ENCODE measurements at regions not wholly inside any gene's neighbourhood (a gene's known extent, or its start where the extent isn't known, plus 50 kb on each side); places are given as distances from the start of the nearest gene placed in this dataset.

GRCh38 chr16:61412562-61412961, 623.7 kb downstream of the CDH8 start:
- no peak for DNase-seq (ENCODE audit: low spot score in 2 of 2)
- WGBS, 2 donors = 88 to 93% methylated on average over 4 of the region's 4 CpGs
- intact Hi-C loops (cut with DNase I; ENCODE audit: low total_unique reads) = no loop called here
- H3K4me3 ChIP-seq (ENCODE audit: low read depth, poor library complexity, severe bottlenecking) = no peak overlapping the region
- TF ChIP-seq CTCF (IDR thresholded peaks at IDR 0.05) = no peak
- TF ChIP-seq POLR2A (IDR thresholded peaks at IDR 0.05) = no peak

- TF ChIP-seq POLR2A (IDR thresholded peaks at IDR 0.05) (no peak), CTCF (IDR thresholded peaks at IDR 0.05) (no peak)
- intact Hi-C loops (cut with DNase I; ENCODE audit: low total_unique reads) = no loop called here
- no peak overlapping the region for H3K4me3 ChIP-seq (ENCODE audit: low read depth, poor library complexity, severe bottlenecking)
- no peak for DNase-seq (ENCODE audit: low spot score in 2 of 2)
Observed at GRCh38 chr16:61409604-61410003, 626.6 kb downstream of the CDH8 start.

- WGBS, 2 donors = 73 to 77% methylated on average over 4 of the region's 4 CpGs
Observed at GRCh38 chr16:61403386-61403785, 632.9 kb downstream of the CDH8 start.

GRCh38 chr16:61391896-61392295, 644.3 kb downstream of the CDH8 start:
- DNase-seq (ENCODE audit: low spot score in 2 of 2) = no peak
- 57 to 60% methylated on average over 4 of the region's 4 CpGs for WGBS, 2 donors
- intact Hi-C loops (cut with DNase I; ENCODE audit: low total_unique reads) = no loop called here
- no peak for TF ChIP-seq POLR2A (IDR thresholded peaks at IDR 0.05)
- H3K4me3 ChIP-seq (ENCODE audit: low read depth, poor library complexity, severe bottlenecking) = no peak overlapping the region

More at GRCh38 chr16:61403386-61403785, 632.9 kb downstream of the CDH8 start:
- no peak overlapping the region for H3K4me3 ChIP-seq (ENCODE audit: low read depth, poor library complexity, severe bottlenecking)
- DNase-seq (ENCODE audit: low spot score in 2 of 2) = no peak
- TF ChIP-seq POLR2A (IDR thresholded peaks at IDR 0.05) (no peak), CTCF (IDR thresholded peaks at IDR 0.05) (no peak)
- intact Hi-C loops (cut with DNase I; ENCODE audit: low total_unique reads) = no loop called here

GRCh38 chr16:61390965-61391637, 645.1 kb downstream of the CDH8 start:
- no peak for TF ChIP-seq CTCF (IDR thresholded peaks at IDR 0.05)
- no peak overlapping the region for H3K4me3 ChIP-seq (ENCODE audit: low read depth, poor library complexity, severe bottlenecking)
- no peak for DNase-seq (ENCODE audit: low spot score in 2 of 2)
- intact Hi-C loops (cut with DNase I; ENCODE audit: low total_unique reads) = no loop called here
- 79% methylated on average over 4 of the region's 4 CpGs for WGBS, 2 donors

- DNase-seq (ENCODE audit: low spot score in 2 of 2) = no peak
- TF ChIP-seq CTCF (IDR thresholded peaks at IDR 0.05) (no peak), POLR2A (IDR thresholded peaks at IDR 0.05) (no peak)
- intact Hi-C loops (cut with DNase I; ENCODE audit: low total_unique reads) = no loop called here
- no peak overlapping the region for H3K4me3 ChIP-seq (ENCODE audit: low read depth, poor library complexity, severe bottlenecking)
- 88 to 92% methylated on average over 12 of the region's 12 CpGs for WGBS, 2 donors
Observed at GRCh38 chr16:61385392-61386071, 650.7 kb downstream of the CDH8 start.

All from lower leg skin (tissue), 4 donors.